Neural progenitor cell (in vitro differentiated cells): ENCODE measurements at regions not wholly inside any gene's neighbourhood (a gene's known extent, or its start where the extent isn't known, plus 50 kb on each side); places are given as distances from the start of the nearest gene placed in this dataset.
"Not testable (repeated sequence)": the region's sequence is repeated elsewhere in the genome, so short reads cannot be mapped to it uniquely, and the experiment has no call there.

Experiments used
- EZH2phosphoT487 ChIP-seq: fragments of 200-600 bp; sonication (generic); IDR thresholded peaks from 2 replicates; pipeline ENCODE4 v1.6.1; 2017; ENCODE audit warnings: antibody characterized with exemption
- TF ChIP-seq, protein P1 (sequence below): fragments of 200-600 bp; sonication (generic); IDR thresholded peaks from 2 replicates; pipeline ENCODE4 v1.5.1; 2017; ENCODE audit warnings: antibody characterized with exemption, mild to moderate bottlenecking

DNA sequence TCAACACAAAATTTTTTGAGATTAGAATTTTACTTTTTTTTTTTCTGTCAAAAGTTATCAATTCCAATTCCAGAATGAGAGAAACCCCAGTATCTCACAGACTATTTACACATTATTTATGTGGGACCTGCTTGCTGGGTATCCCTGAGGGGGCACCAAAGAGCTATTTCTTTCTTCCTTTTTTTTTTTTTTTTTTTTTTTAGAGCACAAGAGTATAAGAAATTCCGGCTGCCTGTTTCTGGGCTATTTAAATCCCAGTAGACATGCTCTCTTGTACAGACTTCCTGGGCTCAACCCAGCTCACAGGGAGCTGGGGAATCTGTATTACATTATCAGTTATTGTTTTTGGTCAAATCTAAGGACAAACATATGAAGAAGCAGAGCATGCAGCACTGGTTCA is 156.9 kb upstream of the NBPF9 start:
- TF ChIP-seq, protein P1, sequence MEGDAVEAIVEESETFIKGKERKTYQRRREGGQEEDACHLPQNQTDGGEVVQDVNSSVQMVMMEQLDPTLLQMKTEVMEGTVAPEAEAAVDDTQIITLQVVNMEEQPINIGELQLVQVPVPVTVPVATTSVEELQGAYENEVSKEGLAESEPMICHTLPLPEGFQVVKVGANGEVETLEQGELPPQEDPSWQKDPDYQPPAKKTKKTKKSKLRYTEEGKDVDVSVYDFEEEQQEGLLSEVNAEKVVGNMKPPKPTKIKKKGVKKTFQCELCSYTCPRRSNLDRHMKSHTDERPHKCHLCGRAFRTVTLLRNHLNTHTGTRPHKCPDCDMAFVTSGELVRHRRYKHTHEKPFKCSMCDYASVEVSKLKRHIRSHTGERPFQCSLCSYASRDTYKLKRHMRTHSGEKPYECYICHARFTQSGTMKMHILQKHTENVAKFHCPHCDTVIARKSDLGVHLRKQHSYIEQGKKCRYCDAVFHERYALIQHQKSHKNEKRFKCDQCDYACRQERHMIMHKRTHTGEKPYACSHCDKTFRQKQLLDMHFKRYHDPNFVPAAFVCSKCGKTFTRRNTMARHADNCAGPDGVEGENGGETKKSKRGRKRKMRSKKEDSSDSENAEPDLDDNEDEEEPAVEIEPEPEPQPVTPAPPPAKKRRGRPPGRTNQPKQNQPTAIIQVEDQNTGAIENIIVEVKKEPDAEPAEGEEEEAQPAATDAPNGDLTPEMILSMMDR, result not testable (repeated sequence)
- not testable (repeated sequence) for TF ChIP-seq EZH2phosphoT487
